K562 (cell line): ENCODE measurements at regions not wholly inside any gene's neighbourhood (a gene's known extent, or its start where the extent isn't known, plus 50 kb on each side); places are given as distances from the start of the nearest gene placed in this dataset.

ENCODE experiments used
- ARID2 ChIP-seq: fragments of 450-650 bp; IDR thresholded peaks from 2 replicates; pipeline ENCODE4 v1.6.1; 2017; ENCODE audit warnings: antibody characterized with exemption, mild to moderate bottlenecking
- HCFC1 ChIP-seq: IDR thresholded peaks from 2 replicates; pipeline ENCODE4 v1.6.1; 2012; ENCODE audit warnings: low read depth, low read length, improper control_type of control experiment
- HIVEP1 ChIP-seq: fragments of 250-450 bp; sonication (Bioruptor Pico); IDR thresholded peaks from 2 replicates; pipeline ENCODE4 v1.4.0; 2020; ENCODE audit warnings: mild to moderate bottlenecking
- KDM1A ChIP-seq, 2 experiments: fragments of 450-650 bp; IDR thresholded peaks; 2 replicates each; pipeline ENCODE4 v1.6.1; 2016; ENCODE audit warnings: mild to moderate bottlenecking in 2 of 2
- NR1H2 ChIP-seq: sonication (generic); formaldehyde crosslinking; IDR thresholded peaks from 2 replicates; pipeline ENCODE4 v1.4.0; 2020; ENCODE audit warnings: mild to moderate bottlenecking, missing genetic modification reagents
- POLR2G ChIP-seq: fragments of 200-400 bp; formaldehyde crosslinking; IDR thresholded peaks from 2 replicates; pipeline ENCODE4 v1.6.1; 2017; ENCODE audit warnings: low read depth, mild to moderate bottlenecking, antibody characterized with exemption, low read length, moderate library complexity
- TFAM ChIP-seq: fragments of 250-450 bp; sonication (Bioruptor Pico); conservative IDR thresholded peaks from 2 replicates; pipeline ENCODE4 v1.5.0; 2021; ENCODE audit warnings: mild to moderate bottlenecking, moderate library complexity
- XRCC3 ChIP-seq: fragments of 450-650 bp; IDR thresholded peaks from 2 replicates; pipeline ENCODE4 v1.6.1; 2017; ENCODE audit warnings: mild to moderate bottlenecking, moderate library complexity
- TF ChIP-seq, protein P1 (sequence below): fragments of 450-650 bp; formaldehyde crosslinking; IDR thresholded peaks from 2 replicates; pipeline ENCODE4 v1.4.0; 2020; ENCODE audit warnings: mild to moderate bottlenecking, moderate library complexity
- TF ChIP-seq, protein P2 (sequence below), 3 experiments: IDR thresholded peaks in 2 of 3; conservative IDR thresholded peaks in 1 of 3; 2 replicates each; pipeline ENCODE4 v1.5.1; 2011 to 2012; ENCODE audit warnings: low read length in 3 of 3, mild to moderate bottlenecking in 3 of 3, control low read depth in 2 of 3, improper control_type of control experiment in 1 of 3, inconsistent platforms in 1 of 3, low read depth in 1 of 3, mixed read lengths in 1 of 3, moderate library complexity in 1 of 3; ENCODE audit not compliant: insufficient read depth in 2 of 3
- TF ChIP-seq, protein P3 (sequence below): fragments of 150-350 bp; IDR thresholded peaks from 2 replicates; pipeline ENCODE4 v1.6.1; 2014; ENCODE audit warnings: low read depth, mild to moderate bottlenecking, low read length, borderline replicate concordance
- TF ChIP-seq, protein P4 (sequence below), 2 experiments: fragments of 450-650 bp in 1 of 2; sonication (generic) in 1 of 2; formaldehyde crosslinking; conservative IDR thresholded peaks; 2 replicates each; pipeline versions ENCODE4 v1.4.0 to v1.8.1; 2020 to 2022; ENCODE audit warnings: mild to moderate bottlenecking in 1 of 2, missing genetic modification reagents in 1 of 2

DNA sequence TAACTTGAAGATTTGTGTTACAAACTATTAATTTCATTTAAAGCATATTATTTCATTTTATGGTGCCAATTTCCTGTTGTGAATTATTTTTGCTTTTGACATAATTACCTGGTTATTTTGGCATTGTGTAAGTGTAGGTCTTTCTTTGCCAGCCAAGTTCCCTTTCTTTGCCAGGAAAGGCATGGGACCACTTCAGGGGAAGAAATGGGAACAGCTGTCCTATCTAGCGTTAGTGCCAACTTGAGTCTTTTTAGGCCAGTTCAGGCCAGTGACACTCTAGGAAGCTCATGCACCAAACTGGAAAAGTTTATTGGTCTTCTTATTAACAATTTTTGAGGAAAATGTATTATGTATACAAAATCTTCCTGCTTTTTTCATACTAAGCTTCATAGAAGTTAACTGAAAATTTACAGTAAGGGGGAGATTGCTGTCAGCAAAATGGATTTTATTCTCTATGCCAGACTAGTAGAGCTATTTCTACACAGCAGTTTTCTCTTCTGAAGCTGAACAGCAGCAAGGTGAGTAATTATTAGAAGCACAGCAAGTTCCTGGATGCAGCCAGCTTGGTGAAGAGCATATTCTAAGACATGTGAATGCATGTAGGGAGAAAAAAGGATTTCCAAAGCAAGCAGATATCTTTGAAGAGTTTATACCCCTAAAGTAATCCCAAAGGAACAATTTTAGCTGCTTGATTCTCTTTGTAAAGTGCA lies 914.6 kb upstream of the ADGRL4 start:
- TF ChIP-seq, protein P1, sequence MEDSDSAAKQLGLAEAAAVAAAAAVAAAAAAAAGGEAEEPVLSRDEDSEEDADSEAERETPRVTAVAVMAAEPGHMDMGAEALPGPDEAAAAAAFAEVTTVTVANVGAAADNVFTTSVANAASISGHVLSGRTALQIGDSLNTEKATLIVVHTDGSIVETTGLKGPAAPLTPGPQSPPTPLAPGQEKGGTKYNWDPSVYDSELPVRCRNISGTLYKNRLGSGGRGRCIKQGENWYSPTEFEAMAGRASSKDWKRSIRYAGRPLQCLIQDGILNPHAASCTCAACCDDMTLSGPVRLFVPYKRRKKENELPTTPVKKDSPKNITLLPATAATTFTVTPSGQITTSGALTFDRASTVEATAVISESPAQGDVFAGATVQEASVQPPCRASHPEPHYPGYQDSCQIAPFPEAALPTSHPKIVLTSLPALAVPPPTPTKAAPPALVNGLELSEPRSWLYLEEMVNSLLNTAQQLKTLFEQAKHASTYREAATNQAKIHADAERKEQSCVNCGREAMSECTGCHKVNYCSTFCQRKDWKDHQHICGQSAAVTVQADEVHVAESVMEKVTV (CRISPR knock-in tag) = no peak
- TF ChIP-seq NR1H2 (CRISPR knock-in tag) = no peak
- no peak for TF ChIP-seq TFAM
- no peak for TF ChIP-seq XRCC3
- TF ChIP-seq, protein P2, sequence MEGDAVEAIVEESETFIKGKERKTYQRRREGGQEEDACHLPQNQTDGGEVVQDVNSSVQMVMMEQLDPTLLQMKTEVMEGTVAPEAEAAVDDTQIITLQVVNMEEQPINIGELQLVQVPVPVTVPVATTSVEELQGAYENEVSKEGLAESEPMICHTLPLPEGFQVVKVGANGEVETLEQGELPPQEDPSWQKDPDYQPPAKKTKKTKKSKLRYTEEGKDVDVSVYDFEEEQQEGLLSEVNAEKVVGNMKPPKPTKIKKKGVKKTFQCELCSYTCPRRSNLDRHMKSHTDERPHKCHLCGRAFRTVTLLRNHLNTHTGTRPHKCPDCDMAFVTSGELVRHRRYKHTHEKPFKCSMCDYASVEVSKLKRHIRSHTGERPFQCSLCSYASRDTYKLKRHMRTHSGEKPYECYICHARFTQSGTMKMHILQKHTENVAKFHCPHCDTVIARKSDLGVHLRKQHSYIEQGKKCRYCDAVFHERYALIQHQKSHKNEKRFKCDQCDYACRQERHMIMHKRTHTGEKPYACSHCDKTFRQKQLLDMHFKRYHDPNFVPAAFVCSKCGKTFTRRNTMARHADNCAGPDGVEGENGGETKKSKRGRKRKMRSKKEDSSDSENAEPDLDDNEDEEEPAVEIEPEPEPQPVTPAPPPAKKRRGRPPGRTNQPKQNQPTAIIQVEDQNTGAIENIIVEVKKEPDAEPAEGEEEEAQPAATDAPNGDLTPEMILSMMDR (IDR thresholded peaks at IDR 0.05 in 2 of 3, conservative IDR thresholded peaks at IDR 0.05 in 1 of 3; ENCODE audit: insufficient read depth in 2 of 3, low read depth in 1 of 3, low read length in 3 of 3) = no peak
- TF ChIP-seq, protein P3, sequence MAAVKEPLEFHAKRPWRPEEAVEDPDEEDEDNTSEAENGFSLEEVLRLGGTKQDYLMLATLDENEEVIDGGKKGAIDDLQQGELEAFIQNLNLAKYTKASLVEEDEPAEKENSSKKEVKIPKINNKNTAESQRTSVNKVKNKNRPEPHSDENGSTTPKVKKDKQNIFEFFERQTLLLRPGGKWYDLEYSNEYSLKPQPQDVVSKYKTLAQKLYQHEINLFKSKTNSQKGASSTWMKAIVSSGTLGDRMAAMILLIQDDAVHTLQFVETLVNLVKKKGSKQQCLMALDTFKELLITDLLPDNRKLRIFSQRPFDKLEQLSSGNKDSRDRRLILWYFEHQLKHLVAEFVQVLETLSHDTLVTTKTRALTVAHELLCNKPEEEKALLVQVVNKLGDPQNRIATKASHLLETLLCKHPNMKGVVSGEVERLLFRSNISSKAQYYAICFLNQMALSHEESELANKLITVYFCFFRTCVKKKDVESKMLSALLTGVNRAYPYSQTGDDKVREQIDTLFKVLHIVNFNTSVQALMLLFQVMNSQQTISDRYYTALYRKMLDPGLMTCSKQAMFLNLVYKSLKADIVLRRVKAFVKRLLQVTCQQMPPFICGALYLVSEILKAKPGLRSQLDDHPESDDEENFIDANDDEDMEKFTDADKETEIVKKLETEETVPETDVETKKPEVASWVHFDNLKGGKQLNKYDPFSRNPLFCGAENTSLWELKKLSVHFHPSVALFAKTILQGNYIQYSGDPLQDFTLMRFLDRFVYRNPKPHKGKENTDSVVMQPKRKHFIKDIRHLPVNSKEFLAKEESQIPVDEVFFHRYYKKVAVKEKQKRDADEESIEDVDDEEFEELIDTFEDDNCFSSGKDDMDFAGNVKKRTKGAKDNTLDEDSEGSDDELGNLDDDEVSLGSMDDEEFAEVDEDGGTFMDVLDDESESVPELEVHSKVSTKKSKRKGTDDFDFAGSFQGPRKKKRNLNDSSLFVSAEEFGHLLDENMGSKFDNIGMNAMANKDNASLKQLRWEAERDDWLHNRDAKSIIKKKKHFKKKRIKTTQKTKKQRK = no peak
- no peak for TF ChIP-seq ARID2
- TF ChIP-seq POLR2G = no peak
- TF ChIP-seq, protein P4, sequence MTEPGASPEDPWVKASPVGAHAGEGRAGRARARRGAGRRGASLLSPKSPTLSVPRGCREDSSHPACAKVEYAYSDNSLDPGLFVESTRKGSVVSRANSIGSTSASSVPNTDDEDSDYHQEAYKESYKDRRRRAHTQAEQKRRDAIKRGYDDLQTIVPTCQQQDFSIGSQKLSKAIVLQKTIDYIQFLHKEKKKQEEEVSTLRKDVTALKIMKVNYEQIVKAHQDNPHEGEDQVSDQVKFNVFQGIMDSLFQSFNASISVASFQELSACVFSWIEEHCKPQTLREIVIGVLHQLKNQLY (CRISPR knock-in tag; conservative IDR thresholded peaks at IDR 0.05) = no peak
- TF ChIP-seq KDM1A (IDR thresholded peaks at IDR 0.05) = no peak
- TF ChIP-seq HCFC1 = no peak
- TF ChIP-seq HIVEP1 (CRISPR knock-in tag) = no peak
